Thyroid gland (tissue), 4 donors: ENCODE measurements at regions not wholly inside any gene's neighbourhood (a gene's known extent, or its start where the extent isn't known, plus 50 kb on each side); places are given as distances from the start of the nearest gene placed in this dataset.

ENCODE experiments used
- DNase-seq, 2 donors: peaks; one replicate each; pipeline ENCODE4 v3.0.0-alpha.2; 2019
- H3K27ac ChIP-seq, 3 donors: fragments of 200-600 bp; sonication (generic); 1 replicate in 2 of 3; 2 replicates in 1 of 3; pipeline ENCODE4 v1.5.1; 2016 to 2019; ENCODE audit warnings: mild to moderate bottlenecking in 1 of 3, moderate library complexity in 1 of 3
- H3K27me3 ChIP-seq: fragments of 200-600 bp; sonication (generic); one replicate; pipeline ENCODE4 v1.5.1; 2019
- H3K36me3 ChIP-seq, 2 donors: fragments of 200-600 bp; sonication (generic); one replicate each; pipeline ENCODE4 v1.5.1; 2016 to 2019
- H3K4me1 ChIP-seq, 2 donors: fragments of 200-600 bp; sonication (generic); one replicate each; pipeline ENCODE4 v1.5.1; 2017 to 2019
- H3K4me3 ChIP-seq, 3 donors: fragments of 200-600 bp; sonication (generic); replicated peaks in 1 of 3; 1 replicate in 2 of 3; 2 replicates in 1 of 3; pipeline ENCODE4 v1.5.1; 2016; ENCODE audit warnings: mild to moderate bottlenecking in 1 of 3
- H3K9me3 ChIP-seq: fragments of 200-600 bp; sonication (generic); one replicate; pipeline ENCODE4 v1.5.1; 2017
- POLR2A ChIP-seq, 2 donors: fragments of 450-650 bp; IDR thresholded peaks; one replicate each; pipeline ENCODE4 v1.6.1; 2017; ENCODE audit warnings: antibody characterized with exemption in 2 of 2, mild to moderate bottlenecking in 2 of 2, moderate library complexity in 1 of 2
- WGBS, 2 donors: methylation state at CpG; one replicate each; pipeline ENCODE4 v1.1.5; 2017; 5-methylcytosine and 5-hydroxymethylcytosine counted together
- intact Hi-C: fragments of 100-400 bp; cut with DNase I; formaldehyde crosslinking; loops from one replicate; pipeline ENCODE4 v1.15.1; 2023
- TF ChIP-seq, protein P1 (sequence below), 6 experiments: fragments of 200-600 bp in 3 of 6; fragments of 450-650 bp in 3 of 6; sonication (generic) in 3 of 6; IDR thresholded peaks; one replicate each; pipeline ENCODE4 v1.5.1; 2016 to 2019; ENCODE audit warnings: antibody characterized with exemption in 6 of 6, mild to moderate bottlenecking in 2 of 6, inconsistent platforms in 1 of 6, moderate library complexity in 1 of 6

DNA sequence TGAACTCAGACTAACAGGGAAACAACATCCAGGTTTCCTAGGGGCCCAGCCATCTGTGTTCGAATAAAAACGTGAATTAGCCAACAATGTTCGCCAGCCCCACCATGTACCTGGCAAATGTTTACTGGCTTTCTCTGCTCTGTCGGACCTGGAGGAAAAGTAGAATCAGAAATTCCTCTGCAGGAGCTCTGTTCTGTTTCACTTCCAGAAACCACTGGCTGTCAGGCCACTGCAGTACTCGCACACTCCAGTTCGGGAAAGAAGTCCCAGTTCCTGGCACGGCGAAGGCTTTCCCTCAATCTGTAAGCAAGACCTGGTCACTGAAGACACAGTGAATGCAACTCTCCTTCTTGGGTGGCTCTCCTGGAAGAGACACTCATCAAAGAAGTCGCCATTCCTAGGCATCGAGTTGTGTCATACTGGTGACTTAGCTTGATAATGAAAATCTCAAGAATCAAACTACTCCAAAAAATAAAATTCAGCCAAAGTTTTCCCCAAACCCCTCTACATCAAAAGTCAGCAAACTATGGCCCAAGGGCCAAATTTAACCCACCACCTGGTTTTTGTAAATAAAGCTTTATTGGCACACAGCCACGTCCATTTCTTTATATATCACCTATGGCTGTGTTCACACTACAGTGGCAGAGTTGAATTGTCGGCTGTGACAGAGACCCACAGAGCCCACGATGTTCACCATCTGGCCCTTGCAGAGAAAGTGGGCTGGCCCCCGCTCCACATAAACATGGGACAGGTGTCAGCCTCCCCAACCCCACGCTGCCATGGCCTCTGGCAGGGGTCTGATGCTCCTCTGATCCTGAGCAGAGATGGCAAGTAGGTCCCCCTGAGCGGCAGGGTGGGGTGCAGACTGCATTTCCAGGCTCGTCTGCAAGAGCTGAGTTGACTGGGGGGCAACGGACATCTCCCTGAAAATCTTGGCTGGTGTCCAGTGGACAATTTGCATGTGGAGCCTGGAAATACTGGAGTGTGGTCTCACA lies 189.2 kb upstream of the DIO3 start:
- TF ChIP-seq POLR2A (IDR thresholded peaks at IDR 0.05) = no peak
- TF ChIP-seq, protein P1, sequence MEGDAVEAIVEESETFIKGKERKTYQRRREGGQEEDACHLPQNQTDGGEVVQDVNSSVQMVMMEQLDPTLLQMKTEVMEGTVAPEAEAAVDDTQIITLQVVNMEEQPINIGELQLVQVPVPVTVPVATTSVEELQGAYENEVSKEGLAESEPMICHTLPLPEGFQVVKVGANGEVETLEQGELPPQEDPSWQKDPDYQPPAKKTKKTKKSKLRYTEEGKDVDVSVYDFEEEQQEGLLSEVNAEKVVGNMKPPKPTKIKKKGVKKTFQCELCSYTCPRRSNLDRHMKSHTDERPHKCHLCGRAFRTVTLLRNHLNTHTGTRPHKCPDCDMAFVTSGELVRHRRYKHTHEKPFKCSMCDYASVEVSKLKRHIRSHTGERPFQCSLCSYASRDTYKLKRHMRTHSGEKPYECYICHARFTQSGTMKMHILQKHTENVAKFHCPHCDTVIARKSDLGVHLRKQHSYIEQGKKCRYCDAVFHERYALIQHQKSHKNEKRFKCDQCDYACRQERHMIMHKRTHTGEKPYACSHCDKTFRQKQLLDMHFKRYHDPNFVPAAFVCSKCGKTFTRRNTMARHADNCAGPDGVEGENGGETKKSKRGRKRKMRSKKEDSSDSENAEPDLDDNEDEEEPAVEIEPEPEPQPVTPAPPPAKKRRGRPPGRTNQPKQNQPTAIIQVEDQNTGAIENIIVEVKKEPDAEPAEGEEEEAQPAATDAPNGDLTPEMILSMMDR (IDR thresholded peaks at IDR 0.05) = no peak
- Histone ChIP-seq H3K36me3 (no peaks in the 10 kb centered on the region), H3K27ac (no peak overlapping the region), H3K4me3 (no peak overlapping the region), H3K9me3 (no peaks in the 10 kb centered on the region), H3K27me3 (no peaks in the 10 kb centered on the region), H3K4me1 (no peaks in the 10 kb centered on the region)
- intact Hi-C loops = no loop called here
- no peak for DNase-seq
- 79 to 83% methylated on average over 18 of the region's 18 CpGs for WGBS, 2 donors

DNA sequence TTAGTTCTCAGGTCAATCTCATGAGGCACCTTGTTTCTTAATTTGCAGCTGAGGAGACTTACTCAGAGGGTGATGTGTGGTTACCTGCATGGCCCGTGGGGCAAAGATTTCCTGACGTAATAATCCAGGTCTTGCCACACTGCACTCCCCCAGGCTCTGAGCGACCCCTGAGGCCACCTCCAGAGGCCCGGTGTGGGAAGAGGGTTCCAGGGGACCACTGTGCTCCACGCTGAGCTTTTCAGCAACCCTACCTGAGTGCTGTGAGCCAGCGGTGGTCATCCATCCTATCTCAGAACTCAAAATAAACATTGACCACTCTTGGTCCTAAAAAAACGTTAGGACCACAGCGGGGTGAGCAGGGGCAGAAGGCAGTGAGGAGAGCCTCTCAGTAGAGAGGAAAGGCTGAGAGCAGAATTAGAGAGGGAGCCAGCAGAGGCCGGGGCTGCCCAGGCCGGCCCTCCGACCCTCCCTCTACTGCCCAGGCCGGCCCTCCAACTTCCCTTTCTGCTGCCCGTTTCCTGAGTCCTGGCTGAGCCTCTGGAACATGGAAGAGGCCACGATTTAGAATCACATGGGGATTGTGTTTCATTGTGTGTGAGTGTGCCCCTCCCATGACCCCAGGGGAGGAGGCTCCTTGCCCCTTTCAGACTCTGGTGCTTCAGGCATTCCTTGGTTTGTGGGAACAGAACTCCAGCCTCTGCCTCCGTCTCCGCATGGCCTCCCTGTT lies 188.2 kb upstream of the DIO3 start:
- TF ChIP-seq, protein P1 (IDR thresholded peaks at IDR 0.05) = no peak
- no peak for TF ChIP-seq POLR2A (IDR thresholded peaks at IDR 0.05)
- intact Hi-C loops = no loop called here
- no peaks in the 10 kb centered on the region for H3K9me3 ChIP-seq
- WGBS, 2 donors = 56 to 62% methylated on average over 15 to 16 of the region's 16 CpGs
- H3K36me3 ChIP-seq = no peaks in the 10 kb centered on the region
- DNase-seq = no peak
- no peaks in the 10 kb centered on the region for H3K4me1 ChIP-seq
- no peak overlapping the region for H3K4me3 ChIP-seq
- H3K27ac ChIP-seq = no peak overlapping the region
- H3K27me3 ChIP-seq = no peaks in the 10 kb centered on the region

DNA sequence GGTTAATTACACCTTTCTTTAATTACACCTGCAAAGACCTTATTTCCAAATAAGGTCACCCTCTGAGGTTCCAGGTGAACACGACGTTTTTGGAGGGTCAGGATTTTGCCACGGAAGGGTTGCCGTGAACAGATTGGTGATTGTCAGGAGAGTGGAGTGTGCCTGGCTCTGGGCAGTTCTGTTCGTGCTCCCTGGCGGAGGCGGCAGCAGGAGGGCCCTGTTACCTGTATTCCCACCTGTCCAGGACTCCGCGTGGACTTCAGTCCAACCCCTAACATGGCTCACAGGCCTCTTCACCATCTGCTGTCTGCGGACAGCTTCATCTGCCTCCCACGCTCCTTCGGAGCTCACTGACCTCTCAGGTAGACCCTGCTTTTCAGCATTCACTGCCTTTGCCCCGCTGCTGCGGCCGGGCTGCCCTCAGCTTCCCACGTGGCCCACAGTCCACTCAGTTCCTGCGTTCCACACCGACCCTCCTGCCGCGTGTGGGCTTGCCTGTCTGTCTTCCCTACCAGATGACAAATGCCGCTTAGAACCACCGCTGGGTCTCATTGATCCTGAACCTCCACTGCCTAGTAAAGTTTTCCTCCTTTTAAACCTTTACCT lies 187.5 kb upstream of the DIO3 start:
- H3K4me1 ChIP-seq = no peaks in the 10 kb centered on the region
- 88 to 89% methylated on average over 22 of the region's 22 CpGs for WGBS, 2 donors
- intact Hi-C loops = no loop called here
- no peak for DNase-seq
- no peak overlapping the region for H3K27ac ChIP-seq
- no peaks in the 10 kb centered on the region for H3K9me3 ChIP-seq
- TF ChIP-seq, protein P1 (IDR thresholded peaks at IDR 0.05) = no peak
- TF ChIP-seq POLR2A (IDR thresholded peaks at IDR 0.05) = no peak
- H3K27me3 ChIP-seq = no peaks in the 10 kb centered on the region
- no peak overlapping the region for H3K4me3 ChIP-seq
- H3K36me3 ChIP-seq = no peaks in the 10 kb centered on the region

DNA sequence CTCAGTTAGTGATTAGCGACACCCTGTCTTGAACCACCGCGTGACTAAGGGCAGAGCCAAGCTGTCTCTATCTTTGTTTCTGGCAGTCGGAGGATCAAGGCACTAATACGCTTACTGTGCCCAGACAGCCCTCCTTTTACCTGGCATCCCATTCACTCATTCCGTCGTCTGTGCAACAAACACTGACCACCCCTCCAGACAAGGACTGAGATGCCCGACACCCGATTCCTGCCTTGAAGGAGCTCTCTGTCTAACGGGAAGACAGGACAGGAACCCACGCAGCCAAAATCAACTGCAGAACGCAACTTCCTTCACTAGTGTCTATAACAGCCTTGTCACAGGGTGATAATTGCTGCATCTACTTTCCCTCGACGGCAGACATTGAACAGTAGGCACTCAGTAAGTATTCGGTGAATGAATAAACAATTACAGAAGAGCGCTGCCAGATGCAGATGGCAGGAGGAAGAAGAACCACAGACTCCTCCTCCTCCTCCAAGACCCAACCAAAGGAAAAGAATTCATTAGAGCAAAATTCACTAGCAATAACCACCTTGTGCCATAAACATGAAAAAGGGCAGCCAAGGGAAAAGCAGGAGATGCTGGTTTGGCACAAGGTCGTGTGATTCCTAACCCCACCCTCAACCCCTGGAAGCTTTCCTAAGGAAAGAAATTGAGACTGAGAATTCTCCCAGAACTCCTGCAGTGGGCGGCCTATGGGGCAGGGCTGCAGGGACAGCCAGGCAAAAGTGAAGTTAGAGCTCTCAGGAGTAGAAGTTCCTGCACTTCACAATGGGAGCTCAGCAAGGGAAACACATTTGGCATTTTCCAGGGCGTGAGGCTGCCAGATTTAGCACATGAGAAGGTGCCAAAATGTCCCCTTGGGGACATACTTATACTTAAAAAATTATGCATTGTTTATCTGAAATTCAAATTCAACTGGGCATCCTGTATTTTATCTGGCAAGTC lies 186.6 kb upstream of the DIO3 start:
- Histone ChIP-seq H3K4me1 (no peaks in the 10 kb centered on the region), H3K27me3 (no peaks in the 10 kb centered on the region), H3K27ac (no peak overlapping the region), H3K36me3 (no peaks in the 10 kb centered on the region), H3K4me3 (no peak overlapping the region), H3K9me3 (no peaks in the 10 kb centered on the region)
- DNase-seq = no peak
- intact Hi-C loops = no loop called here
- 75 to 81% methylated on average over 19 of the region's 19 CpGs for WGBS, 2 donors
- TF ChIP-seq, protein P1 (IDR thresholded peaks at IDR 0.05) = no peak
- TF ChIP-seq POLR2A (IDR thresholded peaks at IDR 0.05) = no peak
